Astrocyte (in vitro differentiated cells and primary cell): ENCODE measurements at regions not wholly inside any gene's neighbourhood (a gene's known extent, or its start where the extent isn't known, plus 50 kb on each side); places are given as distances from the start of the nearest gene placed in this dataset.

Experiments used
- DNase-seq: peaks from one replicate; pipeline ENCODE4 v3.0.0-alpha.2; 2010; ENCODE audit warnings: low read depth
- FAIRE-seq: peaks from 2 replicates; lab custom pipeline; 2011; peaks lifted over from hg19 to GRCh38; lab: Jason Lieb, UNC
- H2AFZ ChIP-seq: 2 replicates; pipeline ENCODE4 v1.6.0; 2012; ENCODE audit warnings: low read depth, low read length, inconsistent platforms
- H3K27ac ChIP-seq: 2 replicates; pipeline ENCODE4 v1.5.1; 2011; ENCODE audit warnings: low read depth, low read length, inconsistent platforms
- H3K27me3 ChIP-seq: 2 replicates; pipeline ENCODE4 v1.6.0; 2011; ENCODE audit warnings: low read length, inconsistent platforms; ENCODE audit not compliant: insufficient read depth
- H3K36me3 ChIP-seq: 2 replicates; pipeline ENCODE4 v1.5.1; 2011; ENCODE audit warnings: low read length, inconsistent platforms; ENCODE audit not compliant: insufficient read depth
- H3K4me1 ChIP-seq: 2 replicates; pipeline ENCODE4 v1.5.1; 2011; ENCODE audit warnings: low read length, inconsistent platforms; ENCODE audit not compliant: insufficient read depth
- H3K4me2 ChIP-seq: 2 replicates; pipeline ENCODE4 v1.6.0; 2012; ENCODE audit warnings: low read length, inconsistent platforms
- H3K4me3 ChIP-seq: 2 replicates; pipeline ENCODE4 v1.5.1; 2011; ENCODE audit warnings: low read depth, mild to moderate bottlenecking, low read length, inconsistent platforms; ENCODE audit not compliant: insufficient read depth
- H3K79me2 ChIP-seq: 2 replicates; pipeline ENCODE4 v1.6.0; 2012; ENCODE audit warnings: mild to moderate bottlenecking, low read length, inconsistent platforms; ENCODE audit not compliant: insufficient read depth
- H3K9ac ChIP-seq: 2 replicates; pipeline ENCODE4 v1.6.0; 2012; ENCODE audit warnings: mild to moderate bottlenecking, low read length, inconsistent platforms
- H3K9me3 ChIP-seq: 2 replicates; pipeline ENCODE4 v1.5.1; 2012; ENCODE audit warnings: low read depth, mild to moderate bottlenecking, low read length, inconsistent platforms; ENCODE audit not compliant: insufficient read depth
- H4K20me1 ChIP-seq: 2 replicates; pipeline ENCODE4 v1.6.0; 2012; ENCODE audit warnings: low read length, inconsistent platforms; ENCODE audit not compliant: insufficient read depth
- H3K27ac Mint-ChIP-seq: one replicate; pipeline ENCODE4 v1.8.0; 2021; ENCODE audit warnings: mild to moderate bottlenecking, mixed read lengths; ENCODE audit not compliant: unreplicated experiment
- H3K27me3 Mint-ChIP-seq: one replicate; pipeline ENCODE4 v1.8.0; 2021; ENCODE audit warnings: low read depth, mixed read lengths; ENCODE audit not compliant: unreplicated experiment
- H3K36me3 Mint-ChIP-seq: one replicate; pipeline ENCODE4 v1.8.0; 2021; ENCODE audit warnings: low read depth, mixed read lengths; ENCODE audit not compliant: unreplicated experiment
- H3K4me1 Mint-ChIP-seq: one replicate; pipeline ENCODE4 v1.8.0; 2021; ENCODE audit warnings: low read depth, mixed read lengths; ENCODE audit not compliant: unreplicated experiment
- H3K4me3 Mint-ChIP-seq: one replicate; pipeline ENCODE4 v1.8.0; 2021; ENCODE audit warnings: mild to moderate bottlenecking, moderate library complexity, mixed read lengths; ENCODE audit not compliant: unreplicated experiment
- H3K9me3 Mint-ChIP-seq: one replicate; pipeline ENCODE4 v1.8.0; 2021; ENCODE audit warnings: mild to moderate bottlenecking, mixed read lengths; ENCODE audit not compliant: unreplicated experiment
- EZH2 ChIP-seq: IDR thresholded peaks from 2 replicates; pipeline ENCODE4 v1.6.1; 2012; ENCODE audit warnings: mild to moderate bottlenecking, low read length, inconsistent platforms; ENCODE audit not compliant: insufficient read depth
- TF ChIP-seq, protein P1 (sequence below): IDR thresholded peaks from 2 replicates; pipeline ENCODE4 v1.5.1; 2011; ENCODE audit warnings: low read depth, mild to moderate bottlenecking, inconsistent platforms, low read length, moderate library complexity; ENCODE audit not compliant: insufficient read depth

DNA sequence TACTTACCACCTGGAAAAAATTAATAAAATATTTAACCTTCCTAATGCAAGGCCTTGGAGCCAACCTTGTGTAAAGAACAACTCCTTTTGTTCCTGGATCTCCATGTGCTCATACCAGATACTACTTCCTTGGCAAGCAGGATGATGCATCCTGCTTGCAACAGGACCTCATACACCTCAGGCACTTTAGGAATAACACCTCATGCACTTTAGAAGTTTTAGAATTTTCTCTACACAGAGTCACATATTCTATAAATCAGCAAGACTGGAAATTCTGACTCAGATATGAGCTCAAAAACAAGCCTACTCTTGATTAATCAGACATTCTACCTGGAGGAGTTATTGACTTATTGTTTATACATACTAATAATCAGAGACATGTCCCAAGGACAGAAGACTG, 209.6 kb upstream of the CDH10 start:
- Histone ChIP-seq H3K27ac (no peak overlapping the region), H3K4me2 (no peak overlapping the region), H3K9ac (no peak overlapping the region), H3K79me2 (no peaks in the 10 kb centered on the region), H3K9me3 (no peaks in the 10 kb centered on the region), H4K20me1 (no peaks in the 10 kb centered on the region), H3K4me1 (no peaks in the 10 kb centered on the region), H2AFZ (no peak overlapping the region), H3K36me3 (no peaks in the 10 kb centered on the region), H3K4me3 (no peak overlapping the region), H3K27me3 (no peaks in the 10 kb centered on the region)
- Mint-ChIP-seq H3K9me3 (peaks cover 3% of the 10 kb centered on the region), H3K36me3 (no peaks in the 10 kb centered on the region), H3K4me1 (no peaks in the 10 kb centered on the region), H3K27me3 (no peaks in the 10 kb centered on the region), H3K27ac (no peak overlapping the region), H3K4me3 (no peak overlapping the region)
- TF ChIP-seq, protein P1, sequence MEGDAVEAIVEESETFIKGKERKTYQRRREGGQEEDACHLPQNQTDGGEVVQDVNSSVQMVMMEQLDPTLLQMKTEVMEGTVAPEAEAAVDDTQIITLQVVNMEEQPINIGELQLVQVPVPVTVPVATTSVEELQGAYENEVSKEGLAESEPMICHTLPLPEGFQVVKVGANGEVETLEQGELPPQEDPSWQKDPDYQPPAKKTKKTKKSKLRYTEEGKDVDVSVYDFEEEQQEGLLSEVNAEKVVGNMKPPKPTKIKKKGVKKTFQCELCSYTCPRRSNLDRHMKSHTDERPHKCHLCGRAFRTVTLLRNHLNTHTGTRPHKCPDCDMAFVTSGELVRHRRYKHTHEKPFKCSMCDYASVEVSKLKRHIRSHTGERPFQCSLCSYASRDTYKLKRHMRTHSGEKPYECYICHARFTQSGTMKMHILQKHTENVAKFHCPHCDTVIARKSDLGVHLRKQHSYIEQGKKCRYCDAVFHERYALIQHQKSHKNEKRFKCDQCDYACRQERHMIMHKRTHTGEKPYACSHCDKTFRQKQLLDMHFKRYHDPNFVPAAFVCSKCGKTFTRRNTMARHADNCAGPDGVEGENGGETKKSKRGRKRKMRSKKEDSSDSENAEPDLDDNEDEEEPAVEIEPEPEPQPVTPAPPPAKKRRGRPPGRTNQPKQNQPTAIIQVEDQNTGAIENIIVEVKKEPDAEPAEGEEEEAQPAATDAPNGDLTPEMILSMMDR, result no peak
- no peak for TF ChIP-seq EZH2
- no peak for FAIRE-seq
- no peak for DNase-seq

- Mint-ChIP-seq H3K4me3 (no peak overlapping the region), H3K36me3 (no peaks in the 10 kb centered on the region), H3K9me3 (peaks cover 3% of the 10 kb centered on the region), H3K4me1 (no peaks in the 10 kb centered on the region), H3K27ac (no peak overlapping the region), H3K27me3 (no peaks in the 10 kb centered on the region)
- no peak overlapping the region for H3K4me2 ChIP-seq
- FAIRE-seq (no peak), DNase-seq (peak; percentile 5)
- no peaks in the 10 kb centered on the region for H3K36me3 ChIP-seq
- no peaks in the 10 kb centered on the region for H3K79me2 ChIP-seq
- TF ChIP-seq, protein P1, result no peak
- TF ChIP-seq EZH2, result no peak
- no peaks in the 10 kb centered on the region for H3K9me3 ChIP-seq
- no peaks in the 10 kb centered on the region for H4K20me1 ChIP-seq
- H2AFZ ChIP-seq, result no peak overlapping the region
- no peak overlapping the region for H3K9ac ChIP-seq
- no peak overlapping the region for H3K27ac ChIP-seq
- H3K4me3 ChIP-seq, result no peak overlapping the region
- H3K27me3 ChIP-seq, result no peaks in the 10 kb centered on the region
- no peaks in the 10 kb centered on the region for H3K4me1 ChIP-seq
Measured at GRCh38 chr5:24850926-24851486, 206.2 kb upstream of the CDH10 start.

- Histone ChIP-seq H3K79me2 (no peaks in the 10 kb centered on the region), H4K20me1 (no peaks in the 10 kb centered on the region), H3K4me1 (no peaks in the 10 kb centered on the region), H3K9me3 (no peaks in the 10 kb centered on the region), H3K27ac (no peak overlapping the region), H3K36me3 (no peaks in the 10 kb centered on the region), H3K4me3 (no peak overlapping the region), H3K4me2 (no peak overlapping the region), H3K27me3 (no peaks in the 10 kb centered on the region), H3K9ac (no peak overlapping the region), H2AFZ (no peak overlapping the region)
- DNase-seq (no peak), FAIRE-seq (no peak)
- Mint-ChIP-seq H3K36me3 (no peaks in the 10 kb centered on the region), H3K4me1 (no peaks in the 10 kb centered on the region), H3K27me3 (no peaks in the 10 kb centered on the region), H3K9me3 (no peaks in the 10 kb centered on the region), H3K27ac (no peak overlapping the region), H3K4me3 (no peak overlapping the region)
- TF ChIP-seq, protein P1, result no peak
- no peak for TF ChIP-seq EZH2
Measured at GRCh38 chr5:24849210-24849609, 204.4 kb upstream of the CDH10 start.
